HepG2 (cell line): ENCODE measurements at regions not wholly inside any gene's neighbourhood (a gene's known extent, or its start where the extent isn't known, plus 50 kb on each side); places are given as distances from the start of the nearest gene placed in this dataset.

Experiments
- ATAC-seq: fragments of 200-7000 bp; cut with Tn5 transposase; 3 replicates; pipeline ENCODE4 v1.9.1; 2020; ENCODE audit warnings: mild to moderate bottlenecking, moderate library complexity
- BruUV-seq: library from RNA; stranded (reverse); fragments of 400-500 nt; replicated peaks from 2 replicates; lab custom pipeline; 2021; lab: Mats Ljungman, UMichigan
- CTCF ChIA-PET: fragments of 300-600 bp; formaldehyde crosslinking; extraction: SDS; loops from one replicate; lab custom pipeline; 2021; ENCODE audit warnings: low total read pairs, inconsistent platforms, low intra/inter-chr PET ratio; lab: Yijun Ruan, JAX
- POLR2A ChIA-PET: fragments of 350-600 bp; sonication (Branson Sonifier 250); formaldehyde crosslinking; loops from one replicate; lab custom pipeline; 2020; ENCODE audit warnings: antibody characterized with exemption, inconsistent platforms; lab: Yijun Ruan, JAX
- DNase-seq: peaks from one replicate; pipeline ENCODE4 v3.0.0-alpha.2; 2015; ENCODE audit warnings: low spot score
- FAIRE-seq: peaks from 3 replicates; lab custom pipeline; 2011; peaks lifted over from hg19 to GRCh38; lab: Jason Lieb, UNC
- H2AFZ ChIP-seq: one replicate; pipeline ENCODE4 v1.6.1; 2011; ENCODE audit warnings: low read length, inconsistent platforms
- H3K27ac ChIP-seq: fragments of 300-600 bp; 3 replicates; pipeline ENCODE4 v1.8.0; 2011; ENCODE audit warnings: mixed run types, mild to moderate bottlenecking, mixed read lengths, low read length, inconsistent platforms; ENCODE audit not compliant: insufficient read depth; ENCODE audit errors: extremely low read length
- H3K27me3 ChIP-seq, 2 experiments: fragments of 200-600 bp in 1 of 2; 2 replicates in 1 of 2; 3 replicates in 1 of 2; pipeline versions ENCODE4 v1.6.0 to v1.8.0; 2011; ENCODE audit warnings: low read length in 2 of 2, mild to moderate bottlenecking in 2 of 2, moderate library complexity in 2 of 2, inconsistent platforms in 1 of 2; ENCODE audit not compliant: insufficient read depth in 2 of 2, control insufficient read depth in 1 of 2
- H3K36me3 ChIP-seq, 2 experiments: fragments of 200-600 bp in 1 of 2; replicated peaks in 1 of 2; 2 replicates in 1 of 2; 3 replicates in 1 of 2; pipeline versions ENCODE4 v1.5.1 to v1.8.0; 2011; ENCODE audit warnings: low read length in 2 of 2, inconsistent platforms in 1 of 2; ENCODE audit not compliant: insufficient read depth in 2 of 2, control insufficient read depth in 1 of 2
- H3K4me1 ChIP-seq: 2 replicates; pipeline ENCODE4 v1.5.1; 2012; ENCODE audit warnings: low read length, inconsistent platforms; ENCODE audit not compliant: insufficient read depth
- H3K4me2 ChIP-seq: 2 replicates; pipeline ENCODE4 v1.6.0; 2011; ENCODE audit warnings: low read depth, low read length, inconsistent platforms
- H3K4me3 ChIP-seq, 3 experiments: fragments of 200-600 bp in 1 of 3; sonication (generic), shearing (Covaris generic) in 1 of 3; replicated peaks in 1 of 3; 2 replicates each; pipeline ENCODE4 v1.5.1; 2011 to 2016; ENCODE audit warnings: low read length in 3 of 3, inconsistent platforms in 2 of 3, low read depth in 2 of 3, mild to moderate bottlenecking in 2 of 3, control low read depth in 1 of 3, mixed read lengths in 1 of 3; ENCODE audit not compliant: insufficient read depth in 1 of 3
- H3K79me2 ChIP-seq: one replicate; pipeline ENCODE4 v1.6.1; 2011; ENCODE audit warnings: low read length, inconsistent platforms; ENCODE audit not compliant: insufficient read depth
- H3K9ac ChIP-seq: 2 replicates; pipeline ENCODE4 v1.6.0; 2011; ENCODE audit warnings: mild to moderate bottlenecking, low read depth, low read length, inconsistent platforms; ENCODE audit not compliant: insufficient read depth
- H3K9me3 ChIP-seq: 2 replicates; pipeline ENCODE4 v1.5.1; 2012; ENCODE audit warnings: mild to moderate bottlenecking, low read length
- H4K20me1 ChIP-seq: 2 replicates; pipeline ENCODE4 v1.6.0; 2011; ENCODE audit warnings: inconsistent platforms, mild to moderate bottlenecking, low read length, moderate library complexity; ENCODE audit not compliant: insufficient read depth
- EEA1 ChIP-seq: sonication (generic); formaldehyde crosslinking; IDR thresholded peaks from 2 replicates; pipeline ENCODE4 v1.5.1; 2020; ENCODE audit warnings: mild to moderate bottlenecking, missing genetic modification reagents, borderline replicate concordance
- EP300 ChIP-seq, 3 experiments: sonication (generic) in 1 of 3; formaldehyde crosslinking in 1 of 3; IDR thresholded peaks; 2 replicates each; pipeline versions ENCODE4 v1.5.1 to v1.6.1; 2011 to 2020; ENCODE audit warnings: low read depth in 2 of 3, low read length in 2 of 3, borderline replicate concordance in 1 of 3, improper control_type of control experiment in 1 of 3, mild to moderate bottlenecking in 1 of 3, missing genetic modification reagents in 1 of 3, moderate library complexity in 1 of 3
- ETV5 ChIP-seq: IDR thresholded peaks from 2 replicates; pipeline ENCODE4 v1.6.1; 2018; ENCODE audit warnings: missing biosample characterization, missing genetic modification reagents, inconsistent platforms, borderline replicate concordance
- FOXO1 ChIP-seq: sonication (generic); formaldehyde crosslinking; IDR thresholded peaks from 2 replicates; pipeline ENCODE4 v1.4.0; 2020; ENCODE audit warnings: missing genetic modification reagents
- JARID2 ChIP-seq: sonication (generic); formaldehyde crosslinking; IDR thresholded peaks from 2 replicates; pipeline ENCODE4 v1.8.1; 2023; ENCODE audit warnings: missing genetic modification reagents, inconsistent platforms; ENCODE audit not compliant: insufficient replicate concordance
- KDM6A ChIP-seq: IDR thresholded peaks from 2 replicates; pipeline ENCODE4 v1.6.1; 2016; ENCODE audit warnings: low read depth
- PLRG1 ChIP-seq: fragments of 450-650 bp; conservative IDR thresholded peaks from 2 replicates; pipeline ENCODE4 v1.6.1; 2016
- RARG ChIP-seq: sonication (generic); formaldehyde crosslinking; IDR thresholded peaks from 2 replicates; pipeline ENCODE4 v1.4.0; 2020; ENCODE audit warnings: low read depth, mild to moderate bottlenecking, missing genetic modification reagents
- ZFY ChIP-seq: sonication (generic); formaldehyde crosslinking; IDR thresholded peaks from 2 replicates; pipeline ENCODE4 v1.4.0; 2020; ENCODE audit warnings: missing genetic modification reagents
- ZFYVE20 ChIP-seq: sonication (generic); formaldehyde crosslinking; IDR thresholded peaks from 2 replicates; pipeline ENCODE4 v1.8.0; 2023; ENCODE audit warnings: low read depth, mild to moderate bottlenecking, moderate library complexity, missing genetic modification reagents, borderline replicate concordance
- ZNF317 ChIP-seq: sonication (generic); formaldehyde crosslinking; IDR thresholded peaks from 2 replicates; pipeline ENCODE4 v1.5.0; 2020; ENCODE audit warnings: mild to moderate bottlenecking, missing genetic modification reagents
- ZNF382 ChIP-seq: sonication (generic); formaldehyde crosslinking; IDR thresholded peaks from 2 replicates; pipeline ENCODE4 v1.5.0; 2020; ENCODE audit warnings: missing genetic modification reagents, mild to moderate bottlenecking, borderline replicate concordance
- ZSCAN22 ChIP-seq: sonication (generic); formaldehyde crosslinking; IDR thresholded peaks from 2 replicates; pipeline ENCODE4 v1.4.0; 2020; ENCODE audit warnings: mild to moderate bottlenecking, missing genetic modification reagents
- WGBS: methylation state at CpG from one replicate; pipeline ENCODE4 v1.1.6; 2017; ENCODE audit warnings: low lambda C conversion rate; 5-methylcytosine and 5-hydroxymethylcytosine counted together
- in situ Hi-C: cut with HindIII; loops from 2 replicates; pipeline ENCODE4 v1.10.0; 2017; ENCODE audit warnings: low pct_unique_long_range_greater_than_20kb; ENCODE audit not compliant: extremely low pct_ligation_motif_present
- intact Hi-C: fragments of 100-400 bp; cut with micrococcal nuclease; formaldehyde crosslinking; loops from one replicate; pipeline ENCODE4 v1.10.0; 2022; ENCODE audit not compliant: unreplicated experiment
- TF ChIP-seq, protein P1 (sequence below): IDR thresholded peaks from 2 replicates; pipeline ENCODE4 v1.6.1; 2016; ENCODE audit warnings: low read depth, borderline replicate concordance
- TF ChIP-seq, protein P2 (sequence below): sonication (generic); formaldehyde crosslinking; IDR thresholded peaks from 2 replicates; pipeline ENCODE4 v1.4.0; 2020; ENCODE audit warnings: missing genetic modification reagents, borderline replicate concordance
- TF ChIP-seq, protein P3 (sequence below): sonication (generic); formaldehyde crosslinking; IDR thresholded peaks from 2 replicates; pipeline ENCODE4 v1.5.0; 2020; ENCODE audit warnings: missing genetic modification reagents, mild to moderate bottlenecking, borderline replicate concordance

DNA sequence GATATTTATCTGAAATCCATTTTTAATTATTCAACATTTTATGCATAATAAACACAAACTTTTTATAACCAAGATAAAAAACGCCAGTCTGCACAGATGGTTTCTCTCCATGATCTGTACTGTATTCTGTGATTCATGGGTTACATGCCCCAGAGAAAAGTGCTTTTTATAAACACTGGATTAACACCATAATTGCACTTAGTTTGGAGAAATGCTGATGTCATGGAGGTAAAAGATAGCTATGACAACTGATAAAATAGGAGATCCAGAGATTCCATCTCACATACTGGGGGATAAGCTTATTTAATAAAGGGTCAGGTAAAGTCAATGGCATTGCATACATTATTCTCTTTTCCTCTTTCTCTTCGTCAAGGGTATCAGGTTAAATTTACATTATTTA, 1460.4 kb upstream of the ALCAM start:
- H4K20me1 ChIP-seq: no peaks in the 10 kb centered on the region
- H3K27ac ChIP-seq: no peak overlapping the region
- DNase-seq (no peak), ATAC-seq (no peak), FAIRE-seq (no peak)
- ChIA-PET POLR2A (no interaction called here), CTCF (no interaction called here)
- H3K4me3 ChIP-seq: no peak overlapping the region
- no peaks in the 10 kb centered on the region for H3K36me3 ChIP-seq
- no peaks in the 10 kb centered on the region for H3K79me2 ChIP-seq
- no peak overlapping the region for H3K9ac ChIP-seq
- WGBS: 25% methylated on average over 2 of the region's 2 CpGs
- no peak overlapping the region for H3K4me2 ChIP-seq
- TF ChIP-seq ZSCAN22 (no peak), ZFYVE20 (CRISPR knock-in tag) (no peak), KDM6A (CRISPR knock-in tag) (no peak), JARID2 (no peak)
- TF ChIP-seq, protein P1, sequence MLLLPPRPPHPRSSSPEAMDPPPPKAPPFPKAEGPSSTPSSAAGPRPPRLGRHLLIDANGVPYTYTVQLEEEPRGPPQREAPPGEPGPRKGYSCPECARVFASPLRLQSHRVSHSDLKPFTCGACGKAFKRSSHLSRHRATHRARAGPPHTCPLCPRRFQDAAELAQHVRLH (CRISPR knock-in tag): no peak
- H3K4me1 ChIP-seq: peaks cover 6% of the 10 kb centered on the region; the same call in 1 of the 2 replicates
- in situ Hi-C loops (no loop called here), intact Hi-C loops (no loop called here)
- H3K9me3 ChIP-seq: no peaks in the 10 kb centered on the region
- no TSS peak for BruUV-seq
- no peaks in the 10 kb centered on the region for H3K27me3 ChIP-seq
- no peak overlapping the region for H2AFZ ChIP-seq

DNA sequence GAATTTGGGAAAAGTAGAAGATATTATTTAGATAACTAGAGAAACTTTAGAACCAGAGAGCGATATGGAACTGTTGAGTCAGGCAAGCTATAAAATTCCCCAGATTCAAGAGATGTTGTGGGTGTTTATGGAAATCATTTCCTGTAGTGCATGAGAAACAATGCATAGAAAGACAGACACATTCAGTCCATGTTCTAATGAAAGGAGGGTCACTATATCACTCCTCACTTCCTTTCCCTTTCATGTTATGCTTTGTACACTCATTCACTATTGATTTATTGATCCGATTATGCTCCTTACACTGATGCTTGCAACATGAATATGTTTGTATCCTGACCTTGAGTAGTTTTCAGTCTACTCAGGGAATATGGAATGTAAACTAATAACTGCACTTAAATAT, 1459.9 kb upstream of the ALCAM start:
- Histone ChIP-seq H3K27me3 (no peaks in the 10 kb centered on the region), H3K4me3 (no peak overlapping the region), H3K79me2 (no peaks in the 10 kb centered on the region), H3K27ac (no peak overlapping the region), H3K4me1 (peaks cover 6% of the 10 kb centered on the region; the same call in 1 of the 2 replicates), H3K36me3 (no peaks in the 10 kb centered on the region), H4K20me1 (no peaks in the 10 kb centered on the region), H3K9me3 (no peaks in the 10 kb centered on the region), H3K4me2 (no peak overlapping the region), H3K9ac (no peak overlapping the region), H2AFZ (no peak overlapping the region)
- in situ Hi-C loops (no loop called here), intact Hi-C loops (no loop called here)
- peak; percentile 37; the same call in 1 of the 3 replicates for ATAC-seq
- no TSS peak for BruUV-seq
- DNase-seq: no peak
- WGBS: 31% methylated on average over 2 of the region's 2 CpGs
- ChIA-PET CTCF (no interaction called here), POLR2A (no interaction called here)
- FAIRE-seq: no peak
- no peak for TF ChIP-seq ZNF317
- TF ChIP-seq, protein P2, sequence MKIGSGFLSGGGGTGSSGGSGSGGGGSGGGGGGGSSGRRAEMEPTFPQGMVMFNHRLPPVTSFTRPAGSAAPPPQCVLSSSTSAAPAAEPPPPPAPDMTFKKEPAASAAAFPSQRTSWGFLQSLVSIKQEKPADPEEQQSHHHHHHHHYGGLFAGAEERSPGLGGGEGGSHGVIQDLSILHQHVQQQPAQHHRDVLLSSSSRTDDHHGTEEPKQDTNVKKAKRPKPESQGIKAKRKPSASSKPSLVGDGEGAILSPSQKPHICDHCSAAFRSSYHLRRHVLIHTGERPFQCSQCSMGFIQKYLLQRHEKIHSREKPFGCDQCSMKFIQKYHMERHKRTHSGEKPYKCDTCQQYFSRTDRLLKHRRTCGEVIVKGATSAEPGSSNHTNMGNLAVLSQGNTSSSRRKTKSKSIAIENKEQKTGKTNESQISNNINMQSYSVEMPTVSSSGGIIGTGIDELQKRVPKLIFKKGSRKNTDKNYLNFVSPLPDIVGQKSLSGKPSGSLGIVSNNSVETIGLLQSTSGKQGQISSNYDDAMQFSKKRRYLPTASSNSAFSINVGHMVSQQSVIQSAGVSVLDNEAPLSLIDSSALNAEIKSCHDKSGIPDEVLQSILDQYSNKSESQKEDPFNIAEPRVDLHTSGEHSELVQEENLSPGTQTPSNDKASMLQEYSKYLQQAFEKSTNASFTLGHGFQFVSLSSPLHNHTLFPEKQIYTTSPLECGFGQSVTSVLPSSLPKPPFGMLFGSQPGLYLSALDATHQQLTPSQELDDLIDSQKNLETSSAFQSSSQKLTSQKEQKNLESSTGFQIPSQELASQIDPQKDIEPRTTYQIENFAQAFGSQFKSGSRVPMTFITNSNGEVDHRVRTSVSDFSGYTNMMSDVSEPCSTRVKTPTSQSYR (CRISPR knock-in tag): no peak
- peak; percentile 53; the same call in 1 of the 2 replicates for TF ChIP-seq ETV5 (CRISPR knock-in tag)
- no peak; the same call in 1 of the 2 replicates for TF ChIP-seq FOXO1 (CRISPR knock-in tag)
- no peak for TF ChIP-seq RARG (CRISPR knock-in tag)
- no peak for TF ChIP-seq ZNF382 (CRISPR knock-in tag)
- TF ChIP-seq ZFY (CRISPR knock-in tag): no peak
- TF ChIP-seq, protein P3, sequence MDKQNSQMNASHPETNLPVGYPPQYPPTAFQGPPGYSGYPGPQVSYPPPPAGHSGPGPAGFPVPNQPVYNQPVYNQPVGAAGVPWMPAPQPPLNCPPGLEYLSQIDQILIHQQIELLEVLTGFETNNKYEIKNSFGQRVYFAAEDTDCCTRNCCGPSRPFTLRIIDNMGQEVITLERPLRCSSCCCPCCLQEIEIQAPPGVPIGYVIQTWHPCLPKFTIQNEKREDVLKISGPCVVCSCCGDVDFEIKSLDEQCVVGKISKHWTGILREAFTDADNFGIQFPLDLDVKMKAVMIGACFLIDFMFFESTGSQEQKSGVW (CRISPR knock-in tag): no peak
- peak in 1 of 2 experiments; percentile 48; a peak in 1 of 4 replicates for TF ChIP-seq EP300 (IDR thresholded peaks at IDR 0.05; ENCODE audit: low read depth in 2 of 2, low read length in 2 of 2)
- TF ChIP-seq EP300 (CRISPR knock-in tag; IDR thresholded peaks at IDR 0.05; ENCODE audit: borderline replicate concordance): no peak
- no peak for TF ChIP-seq EEA1 (CRISPR knock-in tag)
- TF ChIP-seq PLRG1: no peak
